K562 (cell line): ENCODE measurements at regions not wholly inside any gene's neighbourhood (a gene's known extent, or its start where the extent isn't known, plus 50 kb on each side); places are given as distances from the start of the nearest gene placed in this dataset.
A peak's percentile ranks its signal among the peaks of the same experiment; 100 is the strongest.

Experiments used
- ATAC-seq: fragments of 200-7000 bp; cut with Tn5 transposase; 3 replicates; pipeline ENCODE4 v1.9.1; 2020; ENCODE audit warnings: moderate library complexity
- BruUV-seq: library from RNA; stranded (reverse); fragments of 400-500 nt; replicated peaks from 2 replicates; lab custom pipeline; 2021; lab: Mats Ljungman, UMichigan
- CTCF ChIA-PET: fragments of 300-600 bp; formaldehyde crosslinking; extraction: SDS; loops from one replicate; lab custom pipeline; 2021; ENCODE audit warnings: low intra/inter-chr PET ratio; lab: Yijun Ruan, JAX
- POLR2A ChIA-PET: fragments of 300-600, 350-650 bp; sonication (Branson Sonifier 250); formaldehyde crosslinking; extraction: SDS; loops from one replicate; lab custom pipeline; 2021; ENCODE audit warnings: antibody characterized with exemption, inconsistent platforms; lab: Yijun Ruan, JAX
- DNase-seq, 4 experiments: peaks; one replicate each; pipeline versions ENCODE4 v3.0.0 to v3.0.0-alpha.2; 2011 to 2018; ENCODE audit warnings: low spot score in 3 of 4, mixed read lengths in 3 of 4; ENCODE audit errors: extremely low read depth in 1 of 4
- FAIRE-seq: peaks from 2 replicates; lab custom pipeline; 2011; peaks lifted over from hg19 to GRCh38; lab: Jason Lieb, UNC
- H2AFZ ChIP-seq: 2 replicates; pipeline ENCODE4 v1.6.0; 2011; ENCODE audit warnings: low read depth, low read length, control low read depth, inconsistent platforms
- H3K27ac ChIP-seq: fragments of 200-600 bp; 3 replicates; pipeline ENCODE4 v1.8.0; 2011; ENCODE audit warnings: low read depth, mild to moderate bottlenecking, control low read depth, inconsistent platforms, low read length, moderate library complexity, mixed read lengths; ENCODE audit errors: extremely low read depth
- H3K27me3 ChIP-seq, 2 experiments: fragments of 300-600 bp in 1 of 2; 2 replicates in 1 of 2; 3 replicates in 1 of 2; pipeline versions ENCODE4 v1.6.0 to v1.8.0; 2011; ENCODE audit warnings: inconsistent platforms in 2 of 2, low read length in 2 of 2, mild to moderate bottlenecking in 1 of 2, mixed read lengths in 1 of 2, moderate library complexity in 1 of 2; ENCODE audit not compliant: control insufficient read depth in 2 of 2, insufficient read depth in 2 of 2
- H3K36me3 ChIP-seq: fragments of 300-600 bp; 3 replicates; pipeline ENCODE4 v1.8.0; 2011; ENCODE audit warnings: mild to moderate bottlenecking, low read length, inconsistent platforms; ENCODE audit not compliant: control insufficient read depth, insufficient read depth
- H3K4me1 ChIP-seq, 2 experiments: fragments of 200-600 bp in 1 of 2; replicated peaks in 1 of 2; 2 replicates in 1 of 2; 3 replicates in 1 of 2; pipeline versions ENCODE4 v1.5.1 to v1.8.0; 2011; ENCODE audit warnings: inconsistent platforms in 2 of 2, low read length in 2 of 2, mild to moderate bottlenecking in 1 of 2, mixed read lengths in 1 of 2, moderate library complexity in 1 of 2; ENCODE audit not compliant: control insufficient read depth in 2 of 2, insufficient read depth in 2 of 2
- H3K4me2 ChIP-seq: 2 replicates; pipeline ENCODE4 v1.6.1; 2011; ENCODE audit warnings: low read length, control low read depth, inconsistent platforms, mixed read lengths; ENCODE audit not compliant: insufficient read depth
- H3K4me3 ChIP-seq: fragments of 200-600 bp; sonication (generic), shearing (Covaris generic); 2 replicates; pipeline ENCODE4 v1.5.1; 2016; ENCODE audit warnings: control low read depth, inconsistent platforms
- H3K79me2 ChIP-seq: fragments of 200-600 bp; 3 replicates; pipeline ENCODE4 v1.8.0; 2011; ENCODE audit warnings: low read length, inconsistent platforms; ENCODE audit not compliant: control insufficient read depth, insufficient read depth
- H3K9ac ChIP-seq, 2 experiments: 2 replicates each; pipeline versions ENCODE4 v1.6.0 to v1.6.1; 2011; ENCODE audit warnings: low read depth in 2 of 2, low read length in 2 of 2, control low read depth in 1 of 2, inconsistent platforms in 1 of 2, mild to moderate bottlenecking in 1 of 2, mixed read lengths in 1 of 2; ENCODE audit not compliant: insufficient read depth in 1 of 2
- H3K9me1 ChIP-seq: one replicate; pipeline ENCODE4 v1.6.0; 2011; ENCODE audit warnings: inconsistent platforms, mild to moderate bottlenecking, low read length, moderate library complexity; ENCODE audit not compliant: control insufficient read depth, insufficient read depth
- H3K9me3 ChIP-seq: replicated peaks from 2 replicates; pipeline ENCODE4 v1.5.1; 2011; ENCODE audit warnings: low read depth, low read length, inconsistent platforms; ENCODE audit not compliant: control insufficient read depth, insufficient read depth
- H4K20me1 ChIP-seq: replicated peaks from 2 replicates; pipeline ENCODE4 v1.6.1; 2011; ENCODE audit warnings: low read length, inconsistent platforms, mixed read lengths; ENCODE audit not compliant: control insufficient read depth, insufficient read depth
- BDP1 ChIP-seq: IDR thresholded peaks from 3 replicates; pipeline ENCODE4 v1.6.1; 2011; ENCODE audit not compliant: insufficient read length, insufficient read depth
- CBX8 ChIP-seq: fragments of 200-600 bp; sonication (generic); IDR thresholded peaks from 2 replicates; pipeline ENCODE4 v1.6.1; 2012; ENCODE audit warnings: borderline replicate concordance, mixed run types, low read depth, mild to moderate bottlenecking, moderate library complexity, mixed read lengths, low read length, control low read depth, inconsistent platforms; ENCODE audit not compliant: poor library complexity, severe bottlenecking; ENCODE audit errors: extremely low read depth
- CEBPB ChIP-seq: fragments of 450-650 bp; IDR thresholded peaks from 2 replicates; pipeline ENCODE4 v1.6.1; 2016; ENCODE audit warnings: missing genetic modification characterization, missing compliant biosample characterization
- CEBPZ ChIP-seq: fragments of 150-350 bp; IDR thresholded peaks from 2 replicates; pipeline ENCODE4 v1.6.1; 2014; ENCODE audit warnings: low read depth, mild to moderate bottlenecking, low read length, borderline replicate concordance
- E2F8 ChIP-seq: fragments of 450-650 bp; IDR thresholded peaks from 2 replicates; pipeline ENCODE4 v1.7.1; 2018; ENCODE audit warnings: mild to moderate bottlenecking, low read depth; ENCODE audit not compliant: partially characterized antibody
- ELF2 ChIP-seq: fragments of 250-450 bp; sonication (Bioruptor Pico); IDR thresholded peaks from 2 replicates; pipeline ENCODE4 v1.5.0; 2021; ENCODE audit warnings: mild to moderate bottlenecking
- RFX5 ChIP-seq: IDR thresholded peaks from 2 replicates; pipeline ENCODE4 v1.6.1; 2011; ENCODE audit warnings: low read depth, mild to moderate bottlenecking, improper control_type of control experiment, low read length
- WGBS: fragments of 100-300 bp; shearing (Covaris generic); methylation state at CpG from one replicate; pipeline ENCODE4 v1.1.6; 2016; ENCODE audit warnings: low coverage, mixed read lengths; ENCODE audit not compliant: insufficient coverage; ENCODE audit errors: missing lambda C conversion rate; 5-methylcytosine and 5-hydroxymethylcytosine counted together
- in situ Hi-C: fragments of 300-500 bp; cut with MboI; formaldehyde crosslinking; loops from 4 replicates; pipeline ENCODE4 v1.15.0; 2018; ENCODE audit warnings: inconsistent platforms, mixed read lengths
- intact Hi-C: fragments of 100-400 bp; cut with micrococcal nuclease; formaldehyde crosslinking; loops from 2 replicates; pipeline ENCODE4 v1.14.2; 2022

GRCh38 chr7:131148258-131148657, 179.4 kb upstream of the MKLN1 start:
- no peak for ATAC-seq
- ChIA-PET POLR2A (interaction anchor here (1.3 to 1.6 kb wide), 2 partner anchors 11 to 24 kb away, joined by 3 to 5 read pairs; no protein-coding TSS in a partner anchor), CTCF (no interaction called here)
- H3K4me2 ChIP-seq: no peak overlapping the region
- H4K20me1 ChIP-seq: no peaks in the 10 kb centered on the region
- H3K27me3 ChIP-seq: peaks cover 17 to 30% of the 10 kb centered on the region in 2 experiments
- no peak overlapping the region for H2AFZ ChIP-seq
- no TSS peak for BruUV-seq
- H3K9me3 ChIP-seq: no peaks in the 10 kb centered on the region
- H3K79me2 ChIP-seq: no peaks in the 10 kb centered on the region
- H3K27ac ChIP-seq: no peak overlapping the region
- FAIRE-seq: no peak
- H3K36me3 ChIP-seq: no peaks in the 10 kb centered on the region
- no peak for DNase-seq
- no peaks in the 10 kb centered on the region for H3K9me1 ChIP-seq
- WGBS: 1% methylated on average over 4 of the region's 4 CpGs
- H3K9ac ChIP-seq: no peak overlapping the region
- intact Hi-C loops (no loop called here), in situ Hi-C loops (no loop called here)
- H3K4me3 ChIP-seq: no peak overlapping the region
- no peak for TF ChIP-seq ELF2 (CRISPR knock-in tag)
- TF ChIP-seq BDP1: no peak
- peak; percentile 99 for TF ChIP-seq CBX8
- H3K4me1 ChIP-seq: no peaks in the 10 kb centered on the region

GRCh38 chr7:131148708-131149428, 178.8 kb upstream of the MKLN1 start:
- Histone ChIP-seq H4K20me1 (no peaks in the 10 kb centered on the region), H3K9me3 (no peaks in the 10 kb centered on the region), H3K4me1 (no peaks in the 10 kb centered on the region), H3K79me2 (no peaks in the 10 kb centered on the region), H3K9ac (no peak overlapping the region), H3K27me3 (peaks cover 17 to 30% of the 10 kb centered on the region in 2 experiments), H3K9me1 (no peaks in the 10 kb centered on the region), H3K4me3 (no peak overlapping the region), H2AFZ (no peak overlapping the region), H3K27ac (no peak overlapping the region), H3K36me3 (no peaks in the 10 kb centered on the region), H3K4me2 (no peak overlapping the region)
- ChIA-PET CTCF (no interaction called here), POLR2A (no interaction called here)
- ATAC-seq (no peak), FAIRE-seq (no peak), DNase-seq (no peak)
- 1% methylated on average over 10 of the region's 10 CpGs for WGBS
- in situ Hi-C loops (no loop called here), intact Hi-C loops (no loop called here)
- no TSS peak for BruUV-seq
- TF ChIP-seq CEBPB (tag) (0 out of 2 replicates have a peak, but pooled peaks have one; percentile 34), RFX5 (no peak), CEBPZ (no peak), E2F8 (no peak)
